Ovary (tissue), 7 donors: ENCODE measurements at regions not wholly inside any gene's neighbourhood (a gene's known extent, or its start where the extent isn't known, plus 50 kb on each side); places are given as distances from the start of the nearest gene placed in this dataset.

Experiments used
- DNase-seq, 5 donors: peaks; one replicate each; pipeline ENCODE4 v3.0.0-alpha.2; 2019 to 2020
- H3K27ac ChIP-seq, 2 donors: fragments of 200-600 bp; one replicate each; pipeline versions ENCODE4 v1.5.1 to v1.8.0; 2019 to 2022
- H3K27me3 ChIP-seq: fragments of 200-600 bp; one replicate; pipeline ENCODE4 v1.8.0; 2022
- H3K36me3 ChIP-seq: fragments of 200-600 bp; sonication (generic); one replicate; pipeline ENCODE4 v1.5.1; 2019
- H3K4me1 ChIP-seq: one replicate; pipeline ENCODE4 v1.8.1; 2013; ENCODE audit warnings: mild to moderate bottlenecking, moderate library complexity; ENCODE audit not compliant: insufficient read depth
- H3K4me3 ChIP-seq: fragments of 200-600 bp; sonication (generic); one replicate; pipeline ENCODE4 v1.5.1; 2017
- H3K9me3 ChIP-seq, 2 donors: fragments of 200-600 bp in 1 of 2; sonication (generic) in 1 of 2; one replicate each; pipeline versions ENCODE4 v1.5.1 to v1.8.1; 2013 to 2019; ENCODE audit warnings: mild to moderate bottlenecking in 1 of 2, moderate library complexity in 1 of 2
- EP300 ChIP-seq: sonication (generic); formaldehyde crosslinking; IDR thresholded peaks from one replicate; pipeline ENCODE4 v1.6.1; 2017; ENCODE audit warnings: antibody characterized with exemption
- POLR2A ChIP-seq: fragments of 450-650 bp; IDR thresholded peaks from one replicate; pipeline ENCODE4 v1.6.1; 2017; ENCODE audit warnings: antibody characterized with exemption, mild to moderate bottlenecking, moderate library complexity
- WGBS, 3 donors: extraction: QIAGEN DNeasy Blood & Tissue Kit in 1 of 3; methylation state at CpG; one replicate each; pipeline versions ENCODE4 v1.1.5 to v1.1.7; 2013 to 2017; 5-methylcytosine and 5-hydroxymethylcytosine counted together
- intact Hi-C, 4 donors: fragments of 100-400 bp; cut with DNase I; formaldehyde crosslinking; loops; one replicate each; pipeline versions ENCODE4 v1.11.0 to v1.15.1; 2022 to 2023
- TF ChIP-seq, protein P1 (sequence below), 3 donors: fragments of 450-650 bp in 2 of 3; fragments of 200-600 bp in 1 of 3; IDR thresholded peaks; one replicate each; pipeline versions ENCODE4 v1.5.1 to v1.8.0; 2016 to 2022; ENCODE audit warnings: antibody characterized with exemption in 3 of 3, mild to moderate bottlenecking in 1 of 3
- donor health status: DM: no; HTN: no; CAD: no; lungs with moderate emphysema.
- donor health status: DM: no; HTN: no; CAD: no.
- donor health status: Bipolar disorder and iron deficiency.
- donor health status: DM: no; HTN: no; CAD: no.
- donor health status: DM: yes; HTN: yes; CAD: no.

DNA sequence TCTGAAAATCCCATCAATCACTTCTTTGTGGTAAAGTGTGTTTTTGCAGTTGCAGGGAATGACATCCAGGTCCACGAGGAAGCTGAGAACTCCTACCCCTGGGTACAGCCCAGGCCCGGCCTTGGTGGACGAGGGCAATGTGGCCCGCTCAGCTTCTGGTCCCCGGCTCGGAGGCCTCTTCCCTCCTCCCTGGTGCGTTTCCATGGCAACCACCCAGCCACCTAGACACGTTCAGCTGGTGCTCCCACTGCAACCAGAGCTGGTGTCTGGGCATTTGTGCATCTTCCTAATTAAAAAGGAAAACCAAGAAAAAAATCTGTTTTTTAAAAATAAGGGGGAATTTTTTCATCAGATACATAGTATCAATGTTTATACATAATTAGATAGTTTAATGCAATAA, 603.6 kb upstream of the SALL3 start:
- WGBS, 3 donors: 84 to 85% (median 84%) methylated on average over 8 of the region's 8 CpGs
- Histone ChIP-seq H3K36me3 (no peaks in the 10 kb centered on the region), H3K4me3 (no peak overlapping the region), H3K4me1 (no peaks in the 10 kb centered on the region), H3K27ac (no peak overlapping the region), H3K9me3 (no peaks in the 10 kb centered on the region), H3K27me3 (no peaks in the 10 kb centered on the region)
- no peak for DNase-seq
- intact Hi-C loops: no loop called here
- TF ChIP-seq EP300: no peak
- TF ChIP-seq POLR2A: no peak
- TF ChIP-seq, protein P1, sequence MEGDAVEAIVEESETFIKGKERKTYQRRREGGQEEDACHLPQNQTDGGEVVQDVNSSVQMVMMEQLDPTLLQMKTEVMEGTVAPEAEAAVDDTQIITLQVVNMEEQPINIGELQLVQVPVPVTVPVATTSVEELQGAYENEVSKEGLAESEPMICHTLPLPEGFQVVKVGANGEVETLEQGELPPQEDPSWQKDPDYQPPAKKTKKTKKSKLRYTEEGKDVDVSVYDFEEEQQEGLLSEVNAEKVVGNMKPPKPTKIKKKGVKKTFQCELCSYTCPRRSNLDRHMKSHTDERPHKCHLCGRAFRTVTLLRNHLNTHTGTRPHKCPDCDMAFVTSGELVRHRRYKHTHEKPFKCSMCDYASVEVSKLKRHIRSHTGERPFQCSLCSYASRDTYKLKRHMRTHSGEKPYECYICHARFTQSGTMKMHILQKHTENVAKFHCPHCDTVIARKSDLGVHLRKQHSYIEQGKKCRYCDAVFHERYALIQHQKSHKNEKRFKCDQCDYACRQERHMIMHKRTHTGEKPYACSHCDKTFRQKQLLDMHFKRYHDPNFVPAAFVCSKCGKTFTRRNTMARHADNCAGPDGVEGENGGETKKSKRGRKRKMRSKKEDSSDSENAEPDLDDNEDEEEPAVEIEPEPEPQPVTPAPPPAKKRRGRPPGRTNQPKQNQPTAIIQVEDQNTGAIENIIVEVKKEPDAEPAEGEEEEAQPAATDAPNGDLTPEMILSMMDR (IDR thresholded peaks at IDR 0.05): no peak

DNA sequence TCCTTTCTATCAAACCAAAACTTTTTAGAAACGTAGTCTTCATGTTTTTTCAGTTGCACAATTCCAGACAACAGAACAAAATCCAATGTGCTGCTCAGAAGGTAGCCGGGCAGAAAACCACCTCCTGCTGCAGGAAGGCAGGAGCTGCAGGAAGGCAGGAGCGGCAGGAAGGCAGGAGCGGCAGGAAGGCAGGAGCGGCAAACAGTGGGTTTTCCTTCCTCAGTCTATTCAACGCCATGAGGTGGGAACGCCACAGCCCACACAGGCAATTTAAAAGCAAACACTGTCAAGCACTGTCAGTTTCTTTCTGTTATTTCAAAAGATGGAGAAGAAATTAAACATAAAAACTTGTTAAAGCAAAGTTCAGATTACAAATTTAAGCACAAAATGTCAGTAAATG, 601.2 kb upstream of the SALL3 start:
- no peaks in the 10 kb centered on the region for H3K27me3 ChIP-seq
- TF ChIP-seq EP300 (no peak), POLR2A (no peak)
- TF ChIP-seq, protein P1 (IDR thresholded peaks at IDR 0.05): no peak
- H3K9me3 ChIP-seq: no peaks in the 10 kb centered on the region
- intact Hi-C loops: no loop called here
- DNase-seq: no peak
- H3K36me3 ChIP-seq: no peaks in the 10 kb centered on the region
- H3K4me1 ChIP-seq: no peaks in the 10 kb centered on the region
- H3K4me3 ChIP-seq: no peak overlapping the region
- WGBS, 3 donors: 79 to 86% (median 79%) methylated on average over 7 of the region's 7 CpGs
- H3K27ac ChIP-seq: no peak overlapping the region

DNA sequence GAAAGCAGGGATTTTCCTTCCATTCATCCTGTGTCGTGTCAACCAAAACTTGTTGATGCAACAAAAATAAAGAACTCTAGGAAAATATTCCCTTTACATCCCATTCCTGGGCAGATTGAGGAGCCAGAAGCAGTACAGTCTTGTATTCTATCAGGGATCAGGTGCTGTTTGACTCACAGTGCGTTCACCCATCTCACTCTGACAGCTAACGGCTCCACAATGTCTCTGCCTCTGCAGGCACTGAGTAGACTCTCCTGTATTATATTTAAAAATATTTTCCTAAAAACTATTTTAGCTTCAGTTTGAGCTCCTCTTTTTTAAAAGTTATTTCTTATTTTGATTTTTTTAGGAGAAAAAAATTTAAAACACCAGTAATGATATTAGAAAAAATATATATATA, 600.6 kb upstream of the SALL3 start:
- Histone ChIP-seq H3K27me3 (no peaks in the 10 kb centered on the region), H3K4me3 (no peak overlapping the region), H3K27ac (no peak overlapping the region), H3K4me1 (no peaks in the 10 kb centered on the region), H3K9me3 (no peaks in the 10 kb centered on the region), H3K36me3 (no peaks in the 10 kb centered on the region)
- WGBS, 3 donors: 73 to 87% (median 78%) methylated on average over 3 of the region's 3 CpGs
- TF ChIP-seq POLR2A: no peak
- TF ChIP-seq, protein P1 (IDR thresholded peaks at IDR 0.05): no peak
- TF ChIP-seq EP300: no peak
- intact Hi-C loops: no loop called here
- DNase-seq: no peak

DNA sequence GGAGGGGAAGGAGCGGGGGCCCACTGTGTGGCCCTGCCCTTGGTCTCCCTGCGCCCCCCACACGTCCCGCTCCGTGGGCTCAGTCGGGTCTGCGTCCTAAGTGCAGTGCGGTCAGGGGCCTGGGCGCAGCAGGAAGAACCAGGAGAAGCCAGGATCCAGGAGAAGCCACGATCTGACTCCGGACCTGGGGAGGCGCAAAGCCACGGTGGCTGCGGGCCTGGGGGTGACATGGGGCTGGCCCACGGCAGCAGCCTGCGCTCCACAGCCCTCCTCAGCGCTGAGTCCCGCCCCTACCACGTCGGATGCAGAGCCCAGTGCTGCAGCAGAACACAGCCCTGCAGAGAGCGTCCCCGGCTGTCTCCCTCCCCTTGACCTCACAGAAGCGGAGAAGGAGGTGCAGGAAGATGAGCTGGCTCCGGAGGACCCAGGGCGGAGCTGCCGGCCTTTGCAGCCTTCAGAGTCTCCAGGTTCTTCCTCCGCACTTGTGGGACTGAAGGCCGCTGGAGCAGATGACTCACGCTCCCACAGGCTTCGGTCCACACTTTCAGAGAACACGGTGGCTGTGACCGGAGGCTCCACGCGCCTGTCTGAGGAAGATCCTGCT, 589.2 kb upstream of the SALL3 start:
- 67 to 68% (median 68%) methylated on average over 34 of the region's 34 CpGs for WGBS, 3 donors
- TF ChIP-seq EP300 (no peak), POLR2A (no peak)
- TF ChIP-seq, protein P1 (IDR thresholded peaks at IDR 0.05): no peak

More for the DNA sequence above, 589.2 kb upstream of the SALL3 start:
- no peaks in the 10 kb centered on the region for H3K9me3 ChIP-seq
- no peaks in the 10 kb centered on the region for H3K4me1 ChIP-seq
- no peak for DNase-seq
- H3K4me3 ChIP-seq: no peak overlapping the region
- no peak overlapping the region for H3K27ac ChIP-seq
- no peaks in the 10 kb centered on the region for H3K27me3 ChIP-seq
- H3K36me3 ChIP-seq: no peaks in the 10 kb centered on the region
- intact Hi-C loops: no loop called here
